ENCODE measurements at regions not wholly inside any gene's neighbourhood (a gene's known extent, or its start where the extent isn't known, plus 50 kb on each side); places are given as distances from the start of the nearest gene placed in this dataset.

- Histone ChIP-seq H3K4me3 (no peak overlapping the region), H3K4me1 (peaks cover 7 to 21% (median 13%) of the 10 kb centered on the region in 4 donors), H3K27ac (no peak overlapping the region), H3K9me3 (no peaks in the 10 kb centered on the region), H3K27me3 (no peaks in the 10 kb centered on the region), H3K36me3 (no peaks in the 10 kb centered on the region)
- DNase-seq: no peak
- intact Hi-C loops (cut with DNase I; ENCODE audit: low total_unique reads): no loop called here
- TF ChIP-seq POLR2A (IDR thresholded peaks at IDR 0.05): no peak
Measured at GRCh38 chr21:28280611-28281010, 712.1 kb downstream of the LTN1 start.

- Histone ChIP-seq H3K27me3 (no peaks in the 10 kb centered on the region), H3K9me3 (no peaks in the 10 kb centered on the region), H3K27ac (no peak overlapping the region), H3K4me1 (peaks cover 0 to under 1% (median 0%) of the 10 kb centered on the region in 4 donors), H3K4me3 (no peak overlapping the region), H3K36me3 (no peaks in the 10 kb centered on the region)
- intact Hi-C loops (cut with DNase I; ENCODE audit: low total_unique reads): no loop called here
- TF ChIP-seq POLR2A (IDR thresholded peaks at IDR 0.05): no peak
- no peak for TF ChIP-seq CTCF (IDR thresholded peaks at IDR 0.05)
- no peak for TF ChIP-seq POLR2AphosphoS5 (IDR thresholded peaks at IDR 0.05)
- TF ChIP-seq EP300 (IDR thresholded peaks at IDR 0.05): no peak
- WGBS, 5 donors: 85 to 96% (median 93%) methylated on average over 1 of the region's 1 CpG
- no peak for DNase-seq
Measured at GRCh38 chr21:28277324-28277723, 715.4 kb downstream of the LTN1 start.

GRCh38 chr21:28272272-28272992 lies 720.2 kb downstream of the LTN1 start:
- H3K4me1 ChIP-seq: no peaks in the 10 kb centered on the region
- no peak for TF ChIP-seq POLR2A (IDR thresholded peaks at IDR 0.05)
- TF ChIP-seq POLR2AphosphoS5 (IDR thresholded peaks at IDR 0.05): no peak
- no peak for TF ChIP-seq CTCF (IDR thresholded peaks at IDR 0.05)
- no peak for TF ChIP-seq EP300 (IDR thresholded peaks at IDR 0.05)
- no peaks in the 10 kb centered on the region for H3K9me3 ChIP-seq
- H3K4me3 ChIP-seq: no peak overlapping the region
- H3K36me3 ChIP-seq: no peaks in the 10 kb centered on the region
- intact Hi-C loops (cut with DNase I; ENCODE audit: low total_unique reads): no loop called here
- WGBS, 5 donors: 85 to 95% (median 91%) methylated on average over 3 of the region's 3 CpGs
- no peak for DNase-seq
- no peak overlapping the region for H3K27ac ChIP-seq
- H3K27me3 ChIP-seq: no peaks in the 10 kb centered on the region

DNA sequence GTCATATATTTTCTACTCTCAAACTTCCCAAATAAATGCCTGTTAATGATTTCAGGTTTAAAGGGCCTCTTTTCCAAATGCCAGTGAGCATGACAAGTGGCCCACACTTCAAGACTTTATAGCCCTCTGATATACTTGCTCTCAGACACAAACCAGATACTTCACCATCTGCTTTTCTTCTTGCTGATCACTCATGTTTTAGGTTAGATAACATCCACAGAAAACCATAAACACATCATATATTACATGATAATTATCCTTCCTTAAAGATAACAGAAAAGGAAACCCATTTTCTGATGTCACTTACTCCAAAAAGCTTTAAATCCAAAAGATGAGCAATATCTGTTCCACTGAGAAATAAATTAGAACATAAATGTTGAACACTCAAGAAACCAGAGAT lies 723.5 kb downstream of the LTN1 start:
- intact Hi-C loops (cut with DNase I; ENCODE audit: low total_unique reads): no loop called here
- Histone ChIP-seq H3K27ac (no peak overlapping the region), H3K4me1 (no peaks in the 10 kb centered on the region), H3K27me3 (no peaks in the 10 kb centered on the region), H3K4me3 (no peak overlapping the region), H3K9me3 (no peaks in the 10 kb centered on the region), H3K36me3 (no peaks in the 10 kb centered on the region)
- no peak for DNase-seq
- TF ChIP-seq POLR2A (IDR thresholded peaks at IDR 0.05) (no peak), CTCF (IDR thresholded peaks at IDR 0.05) (no peak), POLR2AphosphoS5 (IDR thresholded peaks at IDR 0.05) (no peak), EP300 (IDR thresholded peaks at IDR 0.05) (no peak)

GRCh38 chr21:28268685-28269084 lies 724.0 kb downstream of the LTN1 start:
- no peak for TF ChIP-seq POLR2A (IDR thresholded peaks at IDR 0.05)
- TF ChIP-seq POLR2AphosphoS5 (IDR thresholded peaks at IDR 0.05): no peak
- TF ChIP-seq EP300 (IDR thresholded peaks at IDR 0.05): no peak
- no peak for TF ChIP-seq CTCF (IDR thresholded peaks at IDR 0.05)
- no peak for DNase-seq
- H3K4me1 ChIP-seq: no peaks in the 10 kb centered on the region
- H3K36me3 ChIP-seq: no peaks in the 10 kb centered on the region
- WGBS, 5 donors: 53 to 82% (median 76%) methylated on average over 4 of the region's 4 CpGs
- no peaks in the 10 kb centered on the region for H3K27me3 ChIP-seq
- intact Hi-C loops (cut with DNase I; ENCODE audit: low total_unique reads): no loop called here
- H3K9me3 ChIP-seq: no peaks in the 10 kb centered on the region
- no peak overlapping the region for H3K27ac ChIP-seq
- H3K4me3 ChIP-seq: no peak overlapping the region
